CD4-positive, alpha-beta T cell treated with Interferon alpha-2 for 1 hour (primary cell): ENCODE measurements at regions not wholly inside any gene's neighbourhood (a gene's known extent, or its start where the extent isn't known, plus 50 kb on each side); places are given as distances from the start of the nearest gene placed in this dataset.

ENCODE experiments used
- DNase-seq, 2 donors: peaks; one replicate each; pipeline ENCODE4 v3.0.0-alpha.2; 2020 to 2022

GRCh38 chr9:515665-516064, 301.0 kb downstream of the DOCK8 start:
- DNase-seq, result peak in 1 of 2 donors; percentile 40

GRCh38 chr9:517993-518392, 303.3 kb downstream of the DOCK8 start:
- DNase-seq, result no peak

GRCh38 chr9:518540-518939, 303.9 kb downstream of the DOCK8 start:
- DNase-seq, result no peak

- no peak for DNase-seq
These were observed 304.9 kb downstream of the DOCK8 start for GRCh38 chr9:519579-519978.

- no peak for DNase-seq
These were observed 305.6 kb downstream of the DOCK8 start for GRCh38 chr9:520302-520701.

- no peak for DNase-seq
These were observed 307.5 kb downstream of the DOCK8 start for GRCh38 chr9:522190-522589.

- DNase-seq, result no peak
These were observed 308.0 kb downstream of the DOCK8 start for GRCh38 chr9:522658-523057.

- DNase-seq, result no peak
These were observed 308.8 kb downstream of the DOCK8 start for GRCh38 chr9:523444-523843.

GRCh38 chr9:524008-524407, 309.3 kb downstream of the DOCK8 start:
- DNase-seq, result no peak

- DNase-seq, result no peak
These were observed 312.4 kb downstream of the DOCK8 start for GRCh38 chr9:526904-527591.

GRCh38 chr9:529731-530130, 311.8 kb upstream of the DMRT1 start:
- DNase-seq, result no peak

- DNase-seq, result no peak
These were observed 310.8 kb upstream of the DMRT1 start for GRCh38 chr9:530681-531080.

GRCh38 chr9:532707-533106, 308.8 kb upstream of the DMRT1 start:
- DNase-seq, result no peak

GRCh38 chr9:534886-535285, 306.6 kb upstream of the DMRT1 start:
- DNase-seq, result no peak

- DNase-seq, result no peak
These were observed 306.1 kb upstream of the DMRT1 start for GRCh38 chr9:535356-535755.

- no peak for DNase-seq
These were observed 304.6 kb upstream of the DMRT1 start for GRCh38 chr9:536597-537511.

- no peak for DNase-seq
These were observed 298.0 kb upstream of the DMRT1 start for GRCh38 chr9:543478-543877.

GRCh38 chr9:545480-545879, 296.0 kb upstream of the DMRT1 start:
- no peak for DNase-seq

- no peak for DNase-seq
These were observed 295.3 kb upstream of the DMRT1 start for GRCh38 chr9:546235-546634.

GRCh38 chr9:546797-547223, 294.7 kb upstream of the DMRT1 start:
- peak in 1 of 2 donors; percentile 14 for DNase-seq

GRCh38 chr9:547314-547713, 294.2 kb upstream of the DMRT1 start:
- no peak for DNase-seq

GRCh38 chr9:549455-549997, 292.0 kb upstream of the DMRT1 start:
- no peak for DNase-seq

- no peak for DNase-seq
These were observed 291.2 kb upstream of the DMRT1 start for GRCh38 chr9:550333-550732.
